Activated T-helper 17 cell treated with anti-CD3 and anti-CD28 coated beads, Interleukin-2, amount 50 U/mL, for 72 hours (primary cell): ENCODE measurements at regions not wholly inside any gene's neighbourhood (a gene's known extent, or its start where the extent isn't known, plus 50 kb on each side); places are given as distances from the start of the nearest gene placed in this dataset.

ENCODE experiments used
- ATAC-seq: fragments of 150-1000 bp; cut with Tn5 transposase; replicated peaks from 2 replicates; pipeline ENCODE4 v1.10.0; 2021; ENCODE audit warnings: mild to moderate bottlenecking, moderate library complexity
- H3K27ac Mint-ChIP-seq: one replicate; pipeline ENCODE4 v1.8.0; 2022; ENCODE audit warnings: mixed read lengths
- H3K27me3 Mint-ChIP-seq: one replicate; pipeline ENCODE4 v1.8.0; 2022; ENCODE audit warnings: mixed read lengths
- H3K36me3 Mint-ChIP-seq: one replicate; pipeline ENCODE4 v1.8.0; 2022; ENCODE audit warnings: low read depth, mild to moderate bottlenecking, mixed read lengths
- H3K4me1 Mint-ChIP-seq: one replicate; pipeline ENCODE4 v1.8.0; 2022; ENCODE audit warnings: mixed read lengths
- H3K4me3 Mint-ChIP-seq: one replicate; pipeline ENCODE4 v1.8.0; 2022; ENCODE audit warnings: mild to moderate bottlenecking, mixed read lengths
- H3K9me3 Mint-ChIP-seq: one replicate; pipeline ENCODE4 v1.8.0; 2022; ENCODE audit warnings: mixed read lengths

DNA sequence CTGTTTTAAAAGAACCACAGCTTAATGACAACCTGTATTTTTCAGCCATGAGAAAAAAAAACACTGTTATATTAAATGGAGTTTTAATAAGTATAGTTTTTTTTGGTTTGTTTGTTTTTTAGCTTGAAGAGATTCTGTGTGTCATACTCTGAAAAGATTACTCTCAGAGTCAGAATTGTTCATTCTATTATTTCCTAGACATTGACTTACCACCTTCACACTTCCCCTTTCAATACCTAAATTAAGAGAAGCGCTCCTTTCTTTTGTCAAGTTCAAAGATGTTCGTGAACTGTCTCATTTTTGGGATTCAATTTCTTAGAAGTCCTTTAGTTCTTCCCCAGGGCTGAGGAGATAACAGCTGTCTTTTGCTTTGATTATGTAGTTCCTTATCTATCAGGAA is 1201.6 kb upstream of the NUDT12 start:
- Mint-ChIP-seq H3K4me3 (no peak overlapping the region), H3K9me3 (peaks cover 4% of the 10 kb centered on the region), H3K36me3 (no peaks in the 10 kb centered on the region), H3K27ac (no peak overlapping the region), H3K4me1 (no peaks in the 10 kb centered on the region), H3K27me3 (no peaks in the 10 kb centered on the region)
- no peak for ATAC-seq

- no peaks in the 10 kb centered on the region for H3K27me3 Mint-ChIP-seq
- H3K4me1 Mint-ChIP-seq, result no peaks in the 10 kb centered on the region
- no peaks in the 10 kb centered on the region for H3K36me3 Mint-ChIP-seq
- no peak for ATAC-seq
- H3K4me3 Mint-ChIP-seq, result no peak overlapping the region
- peaks cover 8% of the 10 kb centered on the region for H3K9me3 Mint-ChIP-seq
- H3K27ac Mint-ChIP-seq, result no peak overlapping the region
These were observed 1200.6 kb upstream of the NUDT12 start for GRCh38 chr5:104763216-104763615.

- Mint-ChIP-seq H3K9me3 (peaks cover 14% of the 10 kb centered on the region), H3K27me3 (no peaks in the 10 kb centered on the region), H3K4me1 (no peaks in the 10 kb centered on the region), H3K27ac (no peak overlapping the region), H3K36me3 (no peaks in the 10 kb centered on the region), H3K4me3 (no peak overlapping the region)
- no peak for ATAC-seq
These were observed 1195.3 kb upstream of the NUDT12 start for GRCh38 chr5:104757915-104758314.

GRCh38 chr5:104755806-104756205 is 1193.2 kb upstream of the NUDT12 start:
- Mint-ChIP-seq H3K27ac (no peak overlapping the region), H3K27me3 (no peaks in the 10 kb centered on the region), H3K4me1 (no peaks in the 10 kb centered on the region), H3K4me3 (no peak overlapping the region), H3K36me3 (no peaks in the 10 kb centered on the region), H3K9me3 (peaks cover 17% of the 10 kb centered on the region)
- ATAC-seq, result no peak

GRCh38 chr5:104754311-104754995 is 1191.9 kb upstream of the NUDT12 start:
- Mint-ChIP-seq H3K4me3 (no peak overlapping the region), H3K27ac (no peak overlapping the region), H3K36me3 (no peaks in the 10 kb centered on the region), H3K4me1 (no peaks in the 10 kb centered on the region), H3K9me3 (peaks cover 15% of the 10 kb centered on the region), H3K27me3 (no peaks in the 10 kb centered on the region)
- no peak for ATAC-seq

DNA sequence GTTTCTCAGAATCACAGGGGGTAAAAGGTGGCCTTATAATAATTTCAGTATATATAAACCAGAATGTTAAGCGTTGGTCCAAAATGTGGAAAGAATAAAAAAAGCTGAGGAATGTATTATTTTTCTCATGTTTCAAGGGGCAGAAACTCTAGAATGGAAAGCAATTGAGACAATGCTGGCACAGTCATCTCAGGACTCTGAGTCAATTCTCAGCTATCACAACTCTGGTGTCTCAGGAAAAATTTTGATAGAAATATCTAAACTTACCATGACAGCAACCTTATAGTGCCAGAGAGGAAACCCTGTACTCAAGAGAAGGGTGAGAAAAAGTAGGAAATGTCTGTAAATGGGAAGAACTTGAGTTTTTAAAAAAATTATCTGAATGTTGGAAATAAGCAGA is 1189.4 kb upstream of the NUDT12 start:
- no peak for ATAC-seq
- Mint-ChIP-seq H3K36me3 (no peaks in the 10 kb centered on the region), H3K27ac (no peak overlapping the region), H3K4me1 (no peaks in the 10 kb centered on the region), H3K27me3 (no peaks in the 10 kb centered on the region), H3K4me3 (no peak overlapping the region), H3K9me3 (peaks cover 16% of the 10 kb centered on the region)

- H3K9me3 Mint-ChIP-seq, result peaks cover 27% of the 10 kb centered on the region
- no peak for ATAC-seq
- H3K27me3 Mint-ChIP-seq, result no peaks in the 10 kb centered on the region
- no peak overlapping the region for H3K27ac Mint-ChIP-seq
- no peaks in the 10 kb centered on the region for H3K4me1 Mint-ChIP-seq
- H3K36me3 Mint-ChIP-seq, result no peaks in the 10 kb centered on the region
- H3K4me3 Mint-ChIP-seq, result no peak overlapping the region
These were observed 1177.3 kb upstream of the NUDT12 start for GRCh38 chr5:104739905-104740304.

DNA sequence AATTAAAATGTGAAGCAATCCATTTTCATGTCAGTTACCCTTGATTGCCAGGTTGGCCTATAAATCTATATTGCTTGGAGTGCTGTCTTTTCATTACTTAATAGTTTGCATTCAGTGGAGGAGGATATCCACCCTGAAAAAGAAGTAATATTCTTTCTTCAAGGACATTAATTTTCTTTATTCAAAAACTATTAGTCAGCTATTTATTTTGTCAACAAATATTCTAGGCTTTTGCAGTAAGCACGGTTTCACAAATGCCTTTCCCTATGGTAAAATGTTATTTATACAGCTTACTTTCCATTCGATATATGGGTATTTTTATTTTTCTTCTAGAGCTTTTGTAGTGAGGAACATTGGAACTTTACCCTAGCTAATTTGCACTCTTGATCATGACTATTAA is 1176.9 kb upstream of the NUDT12 start:
- Mint-ChIP-seq H3K27ac (no peak overlapping the region), H3K27me3 (no peaks in the 10 kb centered on the region), H3K9me3 (peaks cover 23% of the 10 kb centered on the region), H3K36me3 (no peaks in the 10 kb centered on the region), H3K4me3 (no peak overlapping the region), H3K4me1 (no peaks in the 10 kb centered on the region)
- no peak for ATAC-seq

DNA sequence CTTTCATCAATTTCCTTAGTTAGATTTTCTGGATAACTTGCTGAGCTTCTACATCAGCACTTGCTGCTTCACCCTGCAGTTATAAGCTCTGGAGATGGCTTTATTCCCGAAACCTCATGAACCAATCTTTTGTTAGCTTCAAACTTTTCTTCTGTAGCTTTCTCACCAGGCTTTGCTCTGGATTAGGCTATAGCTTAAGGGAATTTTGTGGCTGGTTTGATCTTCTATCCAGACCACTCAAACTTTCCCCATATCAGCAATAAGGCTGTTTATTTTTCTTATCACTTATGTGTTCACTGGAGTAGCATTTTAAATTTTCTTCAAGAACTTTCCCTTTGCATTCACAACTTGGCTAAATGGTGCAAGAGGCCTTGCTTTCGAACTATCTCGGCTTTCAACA is 1173.5 kb upstream of the NUDT12 start:
- no peak for ATAC-seq
- no peaks in the 10 kb centered on the region for H3K27me3 Mint-ChIP-seq
- no peaks in the 10 kb centered on the region for H3K36me3 Mint-ChIP-seq
- H3K9me3 Mint-ChIP-seq, result peaks cover 16% of the 10 kb centered on the region
- H3K4me1 Mint-ChIP-seq, result no peaks in the 10 kb centered on the region
- no peak overlapping the region for H3K4me3 Mint-ChIP-seq
- no peak overlapping the region for H3K27ac Mint-ChIP-seq

- Mint-ChIP-seq H3K4me1 (no peaks in the 10 kb centered on the region), H3K27me3 (no peaks in the 10 kb centered on the region), H3K4me3 (no peak overlapping the region), H3K27ac (no peak overlapping the region), H3K9me3 (peaks cover 19% of the 10 kb centered on the region), H3K36me3 (no peaks in the 10 kb centered on the region)
- no peak for ATAC-seq
These were observed 1171.5 kb upstream of the NUDT12 start for GRCh38 chr5:104734046-104734445.

DNA sequence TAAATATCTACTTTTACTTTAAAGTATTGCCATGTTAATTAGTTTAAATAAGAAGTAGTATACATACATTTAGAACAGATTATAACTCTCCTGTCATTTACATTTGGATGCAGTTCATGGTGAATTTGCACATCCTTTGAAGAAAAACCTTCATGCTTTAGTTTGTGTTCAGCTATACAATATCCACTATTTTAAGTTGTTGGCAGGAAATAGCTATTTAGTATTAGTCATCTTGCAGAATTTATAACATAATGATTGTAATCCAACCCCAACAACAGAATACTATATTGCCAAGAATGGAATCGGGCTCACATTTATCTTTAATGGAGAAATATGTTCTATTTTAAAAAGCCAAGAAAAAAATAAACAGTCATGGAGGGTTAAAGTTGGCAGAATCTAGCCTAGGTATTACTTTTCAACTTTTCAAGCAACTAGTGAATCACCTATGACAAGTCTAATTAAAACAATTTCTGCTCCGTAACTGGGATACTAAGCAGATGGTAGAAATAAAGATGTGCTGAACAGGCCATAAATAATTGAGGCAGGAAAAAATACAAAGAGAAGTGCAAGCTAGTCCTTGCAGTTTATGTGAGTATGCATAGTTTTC is 1170.6 kb upstream of the NUDT12 start:
- no peak for ATAC-seq
- Mint-ChIP-seq H3K9me3 (peaks cover 19% of the 10 kb centered on the region), H3K27ac (no peak overlapping the region), H3K36me3 (no peaks in the 10 kb centered on the region), H3K27me3 (no peaks in the 10 kb centered on the region), H3K4me3 (no peak overlapping the region), H3K4me1 (no peaks in the 10 kb centered on the region)

DNA sequence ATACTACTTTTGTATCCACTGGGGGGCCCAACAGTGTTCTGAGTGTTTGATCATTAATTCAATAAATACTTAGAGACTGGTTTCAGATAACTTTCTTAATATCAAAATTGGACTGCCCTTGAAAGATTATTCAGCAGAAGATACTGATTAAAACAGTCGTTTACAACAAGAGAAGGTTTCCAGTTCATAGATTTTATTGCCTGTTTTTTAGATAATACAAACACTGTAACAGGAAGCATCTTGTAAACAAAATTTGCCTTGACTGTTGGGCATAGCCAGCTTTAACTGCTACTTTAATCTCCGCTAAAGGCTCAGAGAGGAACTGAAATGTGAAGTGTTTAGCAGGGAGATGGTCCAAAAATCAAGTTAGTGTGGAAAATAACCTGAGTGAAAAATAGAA is 1168.7 kb upstream of the NUDT12 start:
- H3K9me3 Mint-ChIP-seq, result peaks cover 16% of the 10 kb centered on the region
- no peak overlapping the region for H3K4me3 Mint-ChIP-seq
- no peaks in the 10 kb centered on the region for H3K4me1 Mint-ChIP-seq
- ATAC-seq, result no peak
- H3K27me3 Mint-ChIP-seq, result no peaks in the 10 kb centered on the region
- H3K27ac Mint-ChIP-seq, result no peak overlapping the region
- H3K36me3 Mint-ChIP-seq, result no peaks in the 10 kb centered on the region

- no peak overlapping the region for H3K27ac Mint-ChIP-seq
- ATAC-seq, result no peak
- peaks cover 21% of the 10 kb centered on the region for H3K9me3 Mint-ChIP-seq
- no peaks in the 10 kb centered on the region for H3K36me3 Mint-ChIP-seq
- no peaks in the 10 kb centered on the region for H3K27me3 Mint-ChIP-seq
- no peaks in the 10 kb centered on the region for H3K4me1 Mint-ChIP-seq
- no peak overlapping the region for H3K4me3 Mint-ChIP-seq
These were observed 1145.4 kb upstream of the NUDT12 start for GRCh38 chr5:104708027-104708426.

- Mint-ChIP-seq H3K4me3 (no peak overlapping the region), H3K9me3 (peaks cover 11% of the 10 kb centered on the region), H3K27me3 (no peaks in the 10 kb centered on the region), H3K27ac (no peak overlapping the region), H3K36me3 (no peaks in the 10 kb centered on the region), H3K4me1 (no peaks in the 10 kb centered on the region)
- ATAC-seq, result no peak
These were observed 1144.0 kb upstream of the NUDT12 start for GRCh38 chr5:104706600-104706999.

DNA sequence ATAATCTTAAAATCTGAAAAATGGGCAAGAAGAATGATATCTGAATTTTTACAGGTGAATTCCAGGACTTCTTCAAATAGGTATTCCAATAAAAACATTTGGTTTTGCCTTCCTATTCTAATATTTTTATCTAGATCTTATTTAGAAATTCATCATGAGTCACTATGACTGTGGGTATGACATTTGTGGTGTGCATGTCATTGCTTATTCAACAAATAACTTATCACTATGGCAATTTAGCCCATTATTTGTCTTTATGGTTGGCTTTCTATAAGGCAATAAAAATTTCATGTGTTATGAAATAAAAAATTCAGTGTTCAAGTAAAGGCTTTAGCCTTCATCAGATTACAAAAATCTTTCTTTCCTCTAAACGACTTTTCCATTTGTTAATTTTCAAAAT is 1139.6 kb upstream of the NUDT12 start:
- Mint-ChIP-seq H3K27ac (no peak overlapping the region), H3K4me1 (no peaks in the 10 kb centered on the region), H3K4me3 (no peak overlapping the region), H3K36me3 (no peaks in the 10 kb centered on the region), H3K9me3 (peaks cover 4% of the 10 kb centered on the region), H3K27me3 (no peaks in the 10 kb centered on the region)
- no peak for ATAC-seq
